H7 (cell line): ENCODE measurements at regions not wholly inside any gene's neighbourhood (a gene's known extent, or its start where the extent isn't known, plus 50 kb on each side); places are given as distances from the start of the nearest gene placed in this dataset.
"Not testable (repeated sequence)": the region's sequence is repeated elsewhere in the genome, so short reads cannot be mapped to it uniquely, and the experiment has no call there.

ENCODE experiments used
- DNase-seq: peaks from one replicate; pipeline ENCODE4 v3.0.0; 2012
- H3K27me3 ChIP-seq: 2 replicates; pipeline ENCODE4 v1.6.0; 2011; ENCODE audit warnings: mild to moderate bottlenecking, low read length; ENCODE audit not compliant: control insufficient read depth, insufficient read depth
- H3K36me3 ChIP-seq: replicated peaks from 2 replicates; pipeline ENCODE4 v1.5.1; 2011; ENCODE audit warnings: low read length; ENCODE audit not compliant: control insufficient read depth, insufficient read depth
- H3K4me3 ChIP-seq: 2 replicates; pipeline ENCODE4 v1.5.1; 2011; ENCODE audit warnings: low read depth, mild to moderate bottlenecking, control low read depth, low read length, moderate library complexity; ENCODE audit not compliant: insufficient read depth

DNA sequence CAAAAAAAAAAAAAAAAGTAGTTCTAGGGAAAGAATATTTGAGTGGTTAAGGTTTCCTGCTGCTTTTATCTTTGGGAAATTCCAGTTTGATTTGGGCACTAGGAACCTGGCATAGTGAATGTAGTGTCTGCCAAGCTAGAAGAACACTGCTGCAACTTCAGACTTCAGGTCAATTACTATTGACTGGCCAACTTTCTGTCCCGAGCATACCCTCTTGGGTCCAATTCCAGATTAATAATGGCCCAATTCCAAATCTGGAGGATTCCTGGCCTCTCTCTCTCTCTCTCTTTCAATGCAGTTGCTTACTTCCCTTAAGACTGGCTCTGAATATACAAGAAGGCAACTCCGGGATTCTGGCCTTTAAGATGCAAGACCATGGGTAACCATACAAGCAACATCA is 74.9 kb downstream of the ANKEF1 start:
- no peaks in the 10 kb centered on the region for H3K27me3 ChIP-seq
- no peak for DNase-seq
- H3K36me3 ChIP-seq: no peaks in the 10 kb centered on the region
- H3K4me3 ChIP-seq: no peak overlapping the region

GRCh38 chr20:10110151-10110550 is 75.4 kb downstream of the ANKEF1 start:
- H3K4me3 ChIP-seq: no peak overlapping the region
- DNase-seq: no peak
- H3K27me3 ChIP-seq: no peaks in the 10 kb centered on the region
- no peaks in the 10 kb centered on the region for H3K36me3 ChIP-seq

GRCh38 chr20:10111139-10111958 is 76.6 kb downstream of the ANKEF1 start:
- DNase-seq: no peak
- H3K27me3 ChIP-seq: no peaks in the 10 kb centered on the region
- no peaks in the 10 kb centered on the region for H3K36me3 ChIP-seq
- no peak overlapping the region for H3K4me3 ChIP-seq

GRCh38 chr20:10111959-10112250 is 77.1 kb downstream of the ANKEF1 start:
- no peaks in the 10 kb centered on the region for H3K36me3 ChIP-seq
- no peak for DNase-seq
- H3K4me3 ChIP-seq: no peak overlapping the region
- no peaks in the 10 kb centered on the region for H3K27me3 ChIP-seq

- Histone ChIP-seq H3K36me3 (no peaks in the 10 kb centered on the region), H3K4me3 (no peak overlapping the region), H3K27me3 (no peaks in the 10 kb centered on the region)
- no peak for DNase-seq
Measured at GRCh38 chr20:10113746-10114145, 79.0 kb downstream of the ANKEF1 start.

GRCh38 chr20:10114598-10114997 is 79.8 kb downstream of the ANKEF1 start:
- no peaks in the 10 kb centered on the region for H3K36me3 ChIP-seq
- DNase-seq: no peak
- no peaks in the 10 kb centered on the region for H3K27me3 ChIP-seq
- H3K4me3 ChIP-seq: no peak overlapping the region

- DNase-seq: no peak
- Histone ChIP-seq H3K4me3 (no peak overlapping the region), H3K36me3 (no peaks in the 10 kb centered on the region), H3K27me3 (no peaks in the 10 kb centered on the region)
Measured at GRCh38 chr20:10115021-10115420, 80.2 kb downstream of the ANKEF1 start.

- Histone ChIP-seq H3K36me3 (no peaks in the 10 kb centered on the region), H3K27me3 (no peaks in the 10 kb centered on the region), H3K4me3 (no peak overlapping the region)
- DNase-seq: no peak
Measured at GRCh38 chr20:10119336-10119735, 84.5 kb downstream of the ANKEF1 start.

- not testable (repeated sequence) for DNase-seq, H3K4me3 ChIP-seq, H3K27me3 ChIP-seq, H3K36me3 ChIP-seq
Measured at GRCh38 chr20:10124883-10125282, 90.1 kb downstream of the ANKEF1 start.

DNA sequence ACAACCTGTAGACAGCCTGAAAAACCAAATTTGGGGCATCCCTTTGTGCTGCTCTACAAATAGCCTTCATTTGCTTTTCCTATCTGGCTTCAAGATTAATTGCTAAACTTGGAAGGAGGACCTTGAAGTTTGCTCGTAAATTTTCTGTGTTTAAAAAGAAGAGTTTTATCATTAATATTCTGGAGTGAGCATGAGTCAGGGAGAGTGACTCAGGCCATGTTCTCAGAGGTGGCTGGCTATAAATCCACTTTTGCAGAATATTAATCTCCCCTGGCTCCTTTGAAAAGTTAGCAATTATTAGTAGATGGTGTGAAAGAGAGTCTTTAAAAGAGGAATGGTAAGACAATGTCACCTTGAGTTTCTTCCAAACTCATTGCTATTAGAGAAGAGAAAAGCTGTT is 91.0 kb downstream of the ANKEF1 start:
- no peaks in the 10 kb centered on the region for H3K27me3 ChIP-seq
- H3K36me3 ChIP-seq: no peaks in the 10 kb centered on the region
- DNase-seq: no peak
- no peak overlapping the region for H3K4me3 ChIP-seq

- Histone ChIP-seq H3K4me3 (no peak overlapping the region), H3K36me3 (no peaks in the 10 kb centered on the region), H3K27me3 (no peaks in the 10 kb centered on the region)
- DNase-seq: no peak
Measured at GRCh38 chr20:10129749-10130148, 88.9 kb upstream of the SNAP25 start.

DNA sequence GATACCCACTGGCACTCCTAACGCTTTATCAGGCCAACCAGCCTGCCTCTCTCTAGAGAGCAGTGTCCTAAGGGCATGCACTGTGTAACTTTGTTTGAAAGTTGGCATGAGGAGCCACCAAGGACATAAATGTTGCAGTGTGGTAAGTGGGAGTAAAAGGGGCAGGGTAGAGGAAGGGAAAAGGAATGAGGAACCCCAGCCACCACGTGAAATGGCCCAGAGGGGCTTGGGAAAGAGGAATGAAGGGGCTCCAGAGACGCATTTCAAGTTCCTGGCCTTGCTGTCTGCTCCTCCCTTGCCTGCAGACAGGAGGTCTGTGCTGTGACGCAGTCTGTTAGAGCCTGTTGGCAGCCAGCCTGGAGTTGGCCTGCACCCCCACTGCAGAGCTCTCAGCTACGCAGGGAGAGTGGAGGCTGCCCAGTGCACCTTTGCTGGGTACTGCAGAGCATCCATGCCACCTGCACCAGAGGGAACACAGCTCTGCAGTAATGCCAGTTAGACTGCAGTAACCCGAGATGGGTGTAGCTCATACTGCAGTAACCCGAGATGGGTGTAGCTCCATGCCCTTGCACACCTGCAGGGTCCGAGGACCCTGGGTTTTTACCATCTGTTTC is 86.8 kb upstream of the SNAP25 start:
- H3K4me3 ChIP-seq: no peak overlapping the region
- no peaks in the 10 kb centered on the region for H3K27me3 ChIP-seq
- no peaks in the 10 kb centered on the region for H3K36me3 ChIP-seq
- peak; percentile 2 for DNase-seq

GRCh38 chr20:10132387-10132786 is 86.2 kb upstream of the SNAP25 start:
- Histone ChIP-seq H3K36me3 (no peaks in the 10 kb centered on the region), H3K4me3 (no peak overlapping the region), H3K27me3 (no peaks in the 10 kb centered on the region)
- no peak for DNase-seq

DNA sequence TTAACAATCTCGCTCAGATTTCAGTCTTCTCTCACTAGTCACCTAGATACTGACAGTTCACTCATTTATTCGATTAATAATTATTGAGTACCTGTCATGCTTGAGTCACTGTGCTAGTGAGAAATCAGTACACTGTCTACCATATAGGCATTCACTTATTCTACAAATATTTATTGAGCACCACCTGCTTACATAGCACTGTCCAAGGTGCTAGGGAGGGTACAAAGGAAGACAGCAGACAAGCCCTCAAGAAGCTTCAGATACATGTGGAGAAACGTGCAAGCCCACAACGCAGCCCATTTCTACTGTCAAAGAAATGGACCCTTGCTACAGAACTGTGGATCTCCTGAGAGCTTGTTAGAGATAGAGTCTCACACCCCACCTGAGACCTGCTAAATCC is 85.1 kb upstream of the SNAP25 start:
- no peaks in the 10 kb centered on the region for H3K27me3 ChIP-seq
- no peak overlapping the region for H3K4me3 ChIP-seq
- no peaks in the 10 kb centered on the region for H3K36me3 ChIP-seq
- DNase-seq: no peak

DNA sequence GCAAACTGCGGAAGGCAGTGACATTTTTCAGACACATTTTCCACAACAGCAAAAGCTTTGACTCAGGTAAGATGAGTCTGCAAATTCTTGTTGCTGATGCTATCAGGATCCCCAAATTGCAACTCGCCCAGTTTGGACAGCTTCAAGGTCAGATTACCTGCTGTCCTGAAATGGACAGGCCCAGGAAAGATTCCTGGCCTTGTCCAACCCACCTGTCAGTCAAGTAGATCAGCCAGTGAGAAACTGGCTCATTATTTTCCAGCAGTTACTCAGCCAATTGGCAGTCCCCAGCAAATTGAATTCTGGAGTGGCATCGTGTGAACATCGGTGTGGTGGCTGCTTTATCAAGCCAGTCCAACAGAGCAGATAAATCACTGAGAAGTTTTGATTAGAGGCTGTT is 84.5 kb upstream of the SNAP25 start:
- Histone ChIP-seq H3K4me3 (no peak overlapping the region), H3K27me3 (no peaks in the 10 kb centered on the region), H3K36me3 (no peaks in the 10 kb centered on the region)
- DNase-seq: no peak

DNA sequence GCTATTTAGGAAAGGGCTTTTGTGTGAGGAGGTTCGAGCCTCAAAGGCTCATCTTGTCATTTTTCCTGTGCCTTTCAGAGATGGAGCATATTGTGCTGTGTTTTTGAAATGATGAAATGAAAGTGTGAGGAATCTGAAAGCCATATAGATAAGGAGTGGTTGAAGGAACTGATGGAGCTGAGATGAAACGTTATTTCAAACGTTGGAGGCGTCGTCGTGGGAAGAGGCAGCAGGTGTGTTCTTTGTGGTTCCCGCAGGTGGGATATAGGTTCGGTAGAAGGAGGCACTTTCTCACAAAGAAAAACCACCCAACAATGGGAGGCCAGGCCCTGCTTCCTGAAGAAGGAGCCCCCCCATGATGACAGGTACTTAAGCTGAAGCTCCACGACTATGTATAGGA is 83.2 kb upstream of the SNAP25 start:
- no peak for DNase-seq
- Histone ChIP-seq H3K4me3 (no peak overlapping the region), H3K27me3 (no peaks in the 10 kb centered on the region), H3K36me3 (no peaks in the 10 kb centered on the region)
